Liver (tissue), 8 donors: ENCODE measurements at regions not wholly inside any gene's neighbourhood (a gene's known extent, or its start where the extent isn't known, plus 50 kb on each side); places are given as distances from the start of the nearest gene placed in this dataset.

Source experiments
- DNase-seq: peaks from one replicate; pipeline ENCODE4 v3.0.0-alpha.2; 2017; ENCODE audit warnings: low spot score
- H3K27ac ChIP-seq, 2 donors: one replicate each; pipeline ENCODE4 v1.7.0; 2013; ENCODE audit warnings: inconsistent platforms in 2 of 2, low read length in 2 of 2, control low read depth in 1 of 2, low read depth in 1 of 2, mild to moderate bottlenecking in 1 of 2
- H3K27me3 ChIP-seq, 4 donors: one replicate each; pipeline versions ENCODE4 v1.6.1 to v1.7.0; 2013; ENCODE audit warnings: low read length in 3 of 4, inconsistent platforms in 1 of 4, mild to moderate bottlenecking in 1 of 4, moderate library complexity in 1 of 4; ENCODE audit not compliant: control insufficient read depth in 4 of 4, insufficient read depth in 4 of 4
- H3K36me3 ChIP-seq, 4 donors: one replicate each; pipeline versions ENCODE4 v1.6.1 to v1.7.0; 2013; ENCODE audit warnings: low read length in 3 of 4, mild to moderate bottlenecking in 3 of 4, low read depth in 1 of 4, moderate library complexity in 1 of 4; ENCODE audit not compliant: control insufficient read depth in 4 of 4, insufficient read depth in 3 of 4
- H3K4me1 ChIP-seq, 4 donors: one replicate each; pipeline versions ENCODE4 v1.6.1 to v1.7.0; 2013; ENCODE audit warnings: low read length in 3 of 4, mild to moderate bottlenecking in 3 of 4, moderate library complexity in 1 of 4; ENCODE audit not compliant: control insufficient read depth in 4 of 4, insufficient read depth in 4 of 4
- H3K4me3 ChIP-seq, 3 donors: one replicate each; pipeline versions ENCODE4 v1.6.1 to v1.7.0; 2013; ENCODE audit warnings: low read length in 3 of 3, control low read depth in 1 of 3, low read depth in 1 of 3, mild to moderate bottlenecking in 1 of 3
- H3K9ac ChIP-seq, 2 donors: one replicate each; pipeline ENCODE4 v1.7.0; 2013; ENCODE audit warnings: low read length in 2 of 2, mild to moderate bottlenecking in 2 of 2, moderate library complexity in 2 of 2, control low read depth in 1 of 2, low read depth in 1 of 2
- H3K9me3 ChIP-seq, 4 donors: one replicate each; pipeline versions ENCODE4 v1.6.1 to v1.7.0; 2013; ENCODE audit warnings: low read length in 3 of 4; ENCODE audit not compliant: control insufficient read depth in 4 of 4
- CTCF ChIP-seq: fragments of 150-350 bp; IDR thresholded peaks from 2 replicates; pipeline ENCODE4 v1.5.1; 2017; ENCODE audit warnings: improper control_type of control experiment, low read depth, low read length; ENCODE audit not compliant: missing input control
- EGR1 ChIP-seq, 2 donors: IDR thresholded peaks; 2 replicates each; pipeline ENCODE4 v1.6.1; 2016 to 2018; ENCODE audit warnings: antibody characterized with exemption in 2 of 2, low read depth in 2 of 2
- FOXA1 ChIP-seq: IDR thresholded peaks from 2 replicates; pipeline ENCODE4 v1.6.1; 2016; ENCODE audit warnings: antibody characterized with exemption
- FOXA2 ChIP-seq: IDR thresholded peaks from 2 replicates; pipeline ENCODE4 v1.6.1; 2016; ENCODE audit warnings: antibody characterized with exemption
- GABPA ChIP-seq, 2 donors: IDR thresholded peaks in 1 of 2; conservative IDR thresholded peaks in 1 of 2; 2 replicates each; pipeline ENCODE4 v1.6.1; 2016; ENCODE audit warnings: antibody characterized with exemption in 2 of 2, mild to moderate bottlenecking in 1 of 2, moderate library complexity in 1 of 2
- HNF4A ChIP-seq, 2 donors: conservative IDR thresholded peaks; 2 replicates each; pipeline ENCODE4 v1.6.1; 2016; ENCODE audit warnings: antibody characterized with exemption in 2 of 2, mild to moderate bottlenecking in 2 of 2
- HNF4G ChIP-seq: IDR thresholded peaks from 2 replicates; pipeline ENCODE4 v1.6.1; 2016; ENCODE audit warnings: antibody characterized with exemption
- JUND ChIP-seq, 2 donors: IDR thresholded peaks; 2 replicates each; pipeline ENCODE4 v1.6.1; 2016; ENCODE audit warnings: antibody characterized with exemption in 2 of 2
- NR2F2 ChIP-seq: IDR thresholded peaks from 2 replicates; pipeline ENCODE4 v1.6.1; 2016; ENCODE audit warnings: antibody characterized with exemption
- RAD21 ChIP-seq, 2 donors: IDR thresholded peaks; 2 replicates each; pipeline ENCODE4 v1.6.1; 2016; ENCODE audit warnings: antibody characterized with exemption in 2 of 2, mild to moderate bottlenecking in 2 of 2
- RXRA ChIP-seq, 2 donors: IDR thresholded peaks; 2 replicates each; pipeline ENCODE4 v1.6.1; 2017 to 2018; ENCODE audit warnings: antibody characterized with exemption in 2 of 2, mild to moderate bottlenecking in 1 of 2
- SP1 ChIP-seq: IDR thresholded peaks from 2 replicates; pipeline ENCODE4 v1.6.1; 2018; ENCODE audit warnings: antibody characterized with exemption, mild to moderate bottlenecking
- TAF1 ChIP-seq: conservative IDR thresholded peaks from 2 replicates; pipeline ENCODE4 v1.6.1; 2016; ENCODE audit warnings: antibody characterized with exemption, mild to moderate bottlenecking
- YY1 ChIP-seq: IDR thresholded peaks from 2 replicates; pipeline ENCODE4 v1.6.1; 2016; ENCODE audit warnings: antibody characterized with exemption, mild to moderate bottlenecking
- ZBTB33 ChIP-seq: IDR thresholded peaks from 2 replicates; pipeline ENCODE4 v1.6.1; 2016; ENCODE audit warnings: antibody characterized with exemption
- WGBS: extraction: QIAGEN DNeasy Blood & Tissue Kit; methylation state at CpG from one replicate; pipeline ENCODE4 v1.1.7; 2013; 5-methylcytosine and 5-hydroxymethylcytosine counted together
- TF ChIP-seq, protein P1 (sequence below): IDR thresholded peaks from 2 replicates; pipeline ENCODE4 v1.6.1; 2016; ENCODE audit warnings: antibody characterized with exemption
- TF ChIP-seq, protein P2 (sequence below): IDR thresholded peaks from 2 replicates; pipeline ENCODE4 v1.6.1; 2016; ENCODE audit warnings: antibody characterized with exemption, mild to moderate bottlenecking
- TF ChIP-seq, protein P3 (sequence below): IDR thresholded peaks from 2 replicates; pipeline ENCODE4 v1.6.1; 2016; ENCODE audit warnings: antibody characterized with exemption
- donor health status: healthy.
- donor health status: healthy.
- donor health status: healthy.
- donor health status: healthy.
- donor health status: healthy.

GRCh38 chr22:48227341-48228018, 1465.0 kb downstream of the TBC1D22A start:
- no peaks in the 10 kb centered on the region for H3K9me3 ChIP-seq
- 86% methylated on average over 4 of the region's 4 CpGs for WGBS
- H3K4me1 ChIP-seq, result no peaks in the 10 kb centered on the region
- no peak for DNase-seq
- TF ChIP-seq GABPA (IDR thresholded peaks at IDR 0.05 in 1 of 2, conservative IDR thresholded peaks at IDR 0.05 in 1 of 2), result no peak
- TF ChIP-seq, protein P1, sequence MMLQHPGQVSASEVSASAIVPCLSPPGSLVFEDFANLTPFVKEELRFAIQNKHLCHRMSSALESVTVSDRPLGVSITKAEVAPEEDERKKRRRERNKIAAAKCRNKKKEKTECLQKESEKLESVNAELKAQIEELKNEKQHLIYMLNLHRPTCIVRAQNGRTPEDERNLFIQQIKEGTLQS, result no peak
- TF ChIP-seq RXRA (IDR thresholded peaks at IDR 0.05), result no peak
- TF ChIP-seq EGR1 (IDR thresholded peaks at IDR 0.05; ENCODE audit: low read depth in 2 of 2), result no peak
- TF ChIP-seq, protein P2, sequence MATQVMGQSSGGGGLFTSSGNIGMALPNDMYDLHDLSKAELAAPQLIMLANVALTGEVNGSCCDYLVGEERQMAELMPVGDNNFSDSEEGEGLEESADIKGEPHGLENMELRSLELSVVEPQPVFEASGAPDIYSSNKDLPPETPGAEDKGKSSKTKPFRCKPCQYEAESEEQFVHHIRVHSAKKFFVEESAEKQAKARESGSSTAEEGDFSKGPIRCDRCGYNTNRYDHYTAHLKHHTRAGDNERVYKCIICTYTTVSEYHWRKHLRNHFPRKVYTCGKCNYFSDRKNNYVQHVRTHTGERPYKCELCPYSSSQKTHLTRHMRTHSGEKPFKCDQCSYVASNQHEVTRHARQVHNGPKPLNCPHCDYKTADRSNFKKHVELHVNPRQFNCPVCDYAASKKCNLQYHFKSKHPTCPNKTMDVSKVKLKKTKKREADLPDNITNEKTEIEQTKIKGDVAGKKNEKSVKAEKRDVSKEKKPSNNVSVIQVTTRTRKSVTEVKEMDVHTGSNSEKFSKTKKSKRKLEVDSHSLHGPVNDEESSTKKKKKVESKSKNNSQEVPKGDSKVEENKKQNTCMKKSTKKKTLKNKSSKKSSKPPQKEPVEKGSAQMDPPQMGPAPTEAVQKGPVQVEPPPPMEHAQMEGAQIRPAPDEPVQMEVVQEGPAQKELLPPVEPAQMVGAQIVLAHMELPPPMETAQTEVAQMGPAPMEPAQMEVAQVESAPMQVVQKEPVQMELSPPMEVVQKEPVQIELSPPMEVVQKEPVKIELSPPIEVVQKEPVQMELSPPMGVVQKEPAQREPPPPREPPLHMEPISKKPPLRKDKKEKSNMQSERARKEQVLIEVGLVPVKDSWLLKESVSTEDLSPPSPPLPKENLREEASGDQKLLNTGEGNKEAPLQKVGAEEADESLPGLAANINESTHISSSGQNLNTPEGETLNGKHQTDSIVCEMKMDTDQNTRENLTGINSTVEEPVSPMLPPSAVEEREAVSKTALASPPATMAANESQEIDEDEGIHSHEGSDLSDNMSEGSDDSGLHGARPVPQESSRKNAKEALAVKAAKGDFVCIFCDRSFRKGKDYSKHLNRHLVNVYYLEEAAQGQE, result no peak
- TF ChIP-seq HNF4A (conservative IDR thresholded peaks at IDR 0.05), result no peak
- no peak for TF ChIP-seq SP1
- TF ChIP-seq YY1, result no peak
- TF ChIP-seq, protein P3, sequence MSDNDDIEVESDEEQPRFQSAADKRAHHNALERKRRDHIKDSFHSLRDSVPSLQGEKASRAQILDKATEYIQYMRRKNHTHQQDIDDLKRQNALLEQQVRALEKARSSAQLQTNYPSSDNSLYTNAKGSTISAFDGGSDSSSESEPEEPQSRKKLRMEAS, result no peak
- TF ChIP-seq RAD21 (IDR thresholded peaks at IDR 0.05), result no peak
- TF ChIP-seq TAF1, result no peak
- TF ChIP-seq FOXA1, result no peak
- no peak for TF ChIP-seq FOXA2
- TF ChIP-seq NR2F2, result no peak
- no peak for TF ChIP-seq HNF4G
- no peak for TF ChIP-seq JUND (IDR thresholded peaks at IDR 0.05)
- no peak for TF ChIP-seq CTCF
- TF ChIP-seq ZBTB33, result no peak
- H3K27ac ChIP-seq, result no peak overlapping the region
- H3K4me3 ChIP-seq, result no peak overlapping the region
- no peaks in the 10 kb centered on the region for H3K36me3 ChIP-seq
- peaks cover 0 to 3% (median 0%) of the 10 kb centered on the region in 4 donors for H3K27me3 ChIP-seq
- no peak overlapping the region for H3K9ac ChIP-seq
